ENCODE measurements at regions not wholly inside any gene's neighbourhood (a gene's known extent, or its start where the extent isn't known, plus 50 kb on each side); places are given as distances from the start of the nearest gene placed in this dataset.

DNA sequence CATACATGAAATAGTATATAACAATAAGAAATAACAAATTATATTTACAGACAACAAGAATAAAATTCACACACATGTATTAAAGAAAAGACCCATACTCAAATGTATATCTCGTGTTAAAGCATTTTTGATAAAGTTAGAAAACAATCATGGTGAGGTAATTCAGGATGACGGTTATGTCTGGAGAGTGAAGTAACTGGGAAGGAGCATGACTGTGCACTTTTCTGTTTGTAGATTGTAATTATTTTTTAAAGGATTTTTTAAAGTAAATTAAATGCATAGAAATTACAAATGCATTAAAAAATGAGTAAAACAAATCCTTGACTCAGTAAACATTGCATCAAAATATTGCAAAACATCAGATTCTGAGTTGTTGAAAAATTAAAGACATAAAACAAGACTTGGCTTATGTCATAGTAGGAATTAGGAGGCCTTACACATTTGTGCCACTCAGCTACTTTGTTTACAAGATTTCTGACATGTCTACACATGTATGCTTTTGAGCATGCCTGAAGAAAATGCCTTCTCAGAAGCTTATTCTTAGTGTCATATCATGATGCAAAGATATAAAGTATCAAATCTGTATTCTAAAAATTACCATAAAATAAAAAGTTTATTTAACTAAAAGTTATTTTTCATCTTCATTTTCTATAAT, 1325.1 kb downstream of the SLC16A7 start:
- Mint-ChIP-seq H3K4me1 (no peaks in the 10 kb centered on the region), H3K4me3 (no peak overlapping the region), H3K27ac (no peak overlapping the region), H3K36me3 (ENCODE audit: low read depth) (no peaks in the 10 kb centered on the region), H3K9me3 (no peaks in the 10 kb centered on the region), H3K27me3 (ENCODE audit: low read depth, poor library complexity) (no peaks in the 10 kb centered on the region)
- DNase-seq: no peak
- TF ChIP-seq CTCF (IDR thresholded peaks at IDR 0.05): no peak

DNA sequence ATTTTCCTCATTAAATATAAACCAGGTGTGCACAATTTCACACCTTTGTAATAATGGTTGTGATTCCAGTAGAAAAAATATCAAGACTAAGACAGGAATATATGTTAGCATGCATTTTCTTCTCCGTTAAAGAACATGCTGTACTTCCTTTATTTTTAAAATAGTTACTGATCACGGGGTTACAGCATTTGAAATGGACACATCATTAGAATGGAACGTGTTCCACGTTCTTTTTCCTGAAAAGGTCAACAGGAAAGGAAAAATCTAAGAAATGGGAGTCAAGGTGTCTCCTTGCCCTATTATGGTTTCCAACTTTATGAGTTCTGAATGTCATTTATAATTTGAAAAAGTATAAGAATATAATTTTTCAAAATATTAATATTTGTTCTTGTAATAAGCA, 1325.7 kb downstream of the SLC16A7 start:
- Mint-ChIP-seq H3K36me3 (ENCODE audit: low read depth) (no peaks in the 10 kb centered on the region), H3K4me1 (no peaks in the 10 kb centered on the region), H3K9me3 (no peaks in the 10 kb centered on the region), H3K27ac (no peak overlapping the region), H3K4me3 (no peak overlapping the region), H3K27me3 (ENCODE audit: low read depth, poor library complexity) (no peaks in the 10 kb centered on the region)
- no peak for DNase-seq
- no peak for TF ChIP-seq CTCF (IDR thresholded peaks at IDR 0.05)

DNA sequence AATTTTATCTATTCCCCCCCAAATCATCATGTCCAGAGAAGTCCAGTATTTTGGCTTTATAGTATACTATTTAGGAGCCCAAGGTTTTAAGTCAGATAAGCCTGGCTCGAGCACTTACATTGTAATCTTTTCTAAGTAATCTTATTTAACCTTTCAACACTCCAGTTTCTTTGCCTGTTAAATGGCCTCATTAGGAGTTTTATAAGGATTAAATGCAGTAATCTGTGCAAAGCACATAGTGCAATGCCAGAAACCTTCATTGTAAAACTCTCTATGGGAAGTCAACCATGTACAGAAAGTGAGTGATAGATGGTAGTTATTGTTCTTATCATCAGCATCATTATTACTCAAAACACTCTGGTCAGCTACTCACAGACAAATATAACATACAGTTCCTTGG, 1330.4 kb downstream of the SLC16A7 start:
- Mint-ChIP-seq H3K4me1 (no peaks in the 10 kb centered on the region), H3K36me3 (ENCODE audit: low read depth) (no peaks in the 10 kb centered on the region), H3K27ac (no peak overlapping the region), H3K27me3 (ENCODE audit: low read depth, poor library complexity) (no peaks in the 10 kb centered on the region), H3K4me3 (no peak overlapping the region), H3K9me3 (no peaks in the 10 kb centered on the region)
- TF ChIP-seq CTCF (IDR thresholded peaks at IDR 0.05): no peak
- no peak for DNase-seq

GRCh38 chr12:60930151-60930550, 1330.1 kb upstream of the USP15 start:
- Mint-ChIP-seq H3K27me3 (ENCODE audit: low read depth, poor library complexity) (no peaks in the 10 kb centered on the region), H3K9me3 (peaks cover 26% of the 10 kb centered on the region), H3K4me3 (no peak overlapping the region), H3K27ac (no peak overlapping the region), H3K36me3 (ENCODE audit: low read depth) (no peaks in the 10 kb centered on the region), H3K4me1 (no peaks in the 10 kb centered on the region)
- TF ChIP-seq CTCF (IDR thresholded peaks at IDR 0.05): no peak
- DNase-seq: no peak

GRCh38 chr12:60935981-60936761, 1324.0 kb upstream of the USP15 start:
- no peaks in the 10 kb centered on the region for H3K36me3 Mint-ChIP-seq (ENCODE audit: low read depth)
- no peak overlapping the region for H3K27ac Mint-ChIP-seq
- no peaks in the 10 kb centered on the region for H3K27me3 Mint-ChIP-seq (ENCODE audit: low read depth, poor library complexity)
- DNase-seq: no peak
- H3K4me1 Mint-ChIP-seq: no peaks in the 10 kb centered on the region
- H3K9me3 Mint-ChIP-seq: peaks cover 33% of the 10 kb centered on the region
- no peak overlapping the region for H3K4me3 Mint-ChIP-seq
- TF ChIP-seq CTCF (IDR thresholded peaks at IDR 0.05): no peak

DNA sequence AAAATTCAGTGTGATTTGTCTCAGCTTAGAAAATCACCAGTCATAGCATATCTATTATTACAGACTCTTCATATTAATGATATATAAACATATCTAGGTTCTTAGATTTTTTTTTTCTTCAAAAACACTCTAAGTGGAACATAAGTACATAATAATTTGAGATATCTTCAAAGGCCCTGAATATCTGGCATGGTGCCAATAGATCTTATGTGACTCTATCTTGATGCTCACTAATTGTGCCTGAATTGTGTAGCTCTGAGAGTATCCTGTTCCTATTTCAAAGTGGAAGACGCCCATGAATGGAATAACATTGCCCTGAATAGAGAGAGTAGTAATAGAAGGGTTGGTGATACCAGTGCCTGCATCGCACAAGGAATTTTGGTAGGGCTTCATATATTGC, 1312.7 kb upstream of the USP15 start:
- Mint-ChIP-seq H3K9me3 (no peaks in the 10 kb centered on the region), H3K27me3 (ENCODE audit: low read depth, poor library complexity) (no peaks in the 10 kb centered on the region), H3K27ac (no peak overlapping the region), H3K4me1 (no peaks in the 10 kb centered on the region), H3K36me3 (ENCODE audit: low read depth) (no peaks in the 10 kb centered on the region), H3K4me3 (no peak overlapping the region)
- no peak for DNase-seq
- TF ChIP-seq CTCF (IDR thresholded peaks at IDR 0.05): no peak

Data from nephron progenitor cell (in vitro differentiated cells).